ENCODE measurements at regions not wholly inside any gene's neighbourhood (a gene's known extent, or its start where the extent isn't known, plus 50 kb on each side); places are given as distances from the start of the nearest gene placed in this dataset.

- Mint-ChIP-seq H3K36me3 (no peaks in the 10 kb centered on the region), H3K27ac (no peak overlapping the region), H3K4me1 (ENCODE audit: unreplicated experiment) (no peaks in the 10 kb centered on the region), H3K9me3 (no peaks in the 10 kb centered on the region), H3K27me3 (no peaks in the 10 kb centered on the region), H3K4me3 (no peak overlapping the region)
- no peak for DNase-seq (ENCODE audit: extremely low spot score, unreplicated experiment)
- peak; percentile 56 for TF ChIP-seq CTCF (conservative IDR thresholded peaks at IDR 0.05)
Observed at GRCh38 chr2:183610724-183611123, 486.5 kb downstream of the NUP35 start.

DNA sequence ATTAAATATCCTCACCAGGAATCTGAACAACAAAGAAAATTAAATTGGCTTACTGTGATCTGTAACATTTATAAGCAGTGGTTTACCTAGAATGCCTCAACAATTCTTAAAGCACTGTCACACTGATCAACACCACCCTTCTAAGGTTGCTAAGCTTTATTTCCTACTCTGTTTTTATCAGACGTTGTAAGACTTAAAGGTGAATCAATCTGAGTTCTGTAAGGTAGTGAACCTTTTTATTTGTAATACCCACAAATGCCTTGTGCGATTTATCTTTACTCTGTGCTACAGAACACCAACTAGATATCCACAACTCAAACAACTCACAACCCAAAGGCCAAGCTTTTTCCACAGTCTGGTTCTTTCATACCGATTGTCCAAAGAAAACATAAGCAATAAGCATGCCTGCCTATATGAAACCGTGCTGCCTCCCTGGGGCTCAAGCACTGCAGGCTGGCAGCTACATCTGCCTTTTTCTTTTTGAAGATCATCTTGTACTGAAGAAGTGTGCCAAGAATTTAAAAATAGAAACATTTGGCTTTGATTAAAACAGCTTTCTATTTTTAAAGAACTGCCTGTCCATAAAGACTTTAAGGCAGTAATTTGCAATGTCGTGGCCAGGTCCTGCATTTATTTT lies 490.7 kb downstream of the NUP35 start:
- H3K4me1 Mint-ChIP-seq (ENCODE audit: unreplicated experiment) = no peaks in the 10 kb centered on the region
- H3K27ac Mint-ChIP-seq = no peak overlapping the region
- H3K4me3 Mint-ChIP-seq = no peak overlapping the region
- no peak for TF ChIP-seq CTCF (conservative IDR thresholded peaks at IDR 0.05)
- H3K9me3 Mint-ChIP-seq = no peaks in the 10 kb centered on the region
- H3K36me3 Mint-ChIP-seq = no peaks in the 10 kb centered on the region
- no peaks in the 10 kb centered on the region for H3K27me3 Mint-ChIP-seq
- no peak for DNase-seq (ENCODE audit: extremely low spot score, unreplicated experiment)

DNA sequence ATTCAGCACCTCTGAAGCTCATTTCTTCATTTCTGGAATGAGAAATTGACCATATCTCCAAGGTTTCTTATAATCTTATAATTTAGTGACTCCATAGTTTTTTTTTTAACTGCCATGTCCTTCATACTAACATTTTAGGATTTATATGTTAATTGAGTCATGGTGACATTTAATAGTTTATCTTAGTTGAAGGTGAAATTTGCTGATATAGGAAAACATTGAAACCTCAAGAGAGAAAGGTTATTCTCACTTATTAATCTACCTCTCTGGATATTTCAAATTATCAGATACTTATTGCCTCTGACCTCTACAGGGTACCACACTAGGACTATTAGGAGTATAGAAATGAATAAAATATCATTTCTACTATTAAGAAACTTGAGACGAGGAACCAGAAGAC lies 499.0 kb downstream of the NUP35 start:
- no peaks in the 10 kb centered on the region for H3K4me1 Mint-ChIP-seq (ENCODE audit: unreplicated experiment)
- TF ChIP-seq CTCF (conservative IDR thresholded peaks at IDR 0.05) = no peak
- no peak overlapping the region for H3K4me3 Mint-ChIP-seq
- no peak overlapping the region for H3K27ac Mint-ChIP-seq
- no peaks in the 10 kb centered on the region for H3K9me3 Mint-ChIP-seq
- no peak for DNase-seq (ENCODE audit: extremely low spot score, unreplicated experiment)
- H3K27me3 Mint-ChIP-seq = no peaks in the 10 kb centered on the region
- no peaks in the 10 kb centered on the region for H3K36me3 Mint-ChIP-seq

DNA sequence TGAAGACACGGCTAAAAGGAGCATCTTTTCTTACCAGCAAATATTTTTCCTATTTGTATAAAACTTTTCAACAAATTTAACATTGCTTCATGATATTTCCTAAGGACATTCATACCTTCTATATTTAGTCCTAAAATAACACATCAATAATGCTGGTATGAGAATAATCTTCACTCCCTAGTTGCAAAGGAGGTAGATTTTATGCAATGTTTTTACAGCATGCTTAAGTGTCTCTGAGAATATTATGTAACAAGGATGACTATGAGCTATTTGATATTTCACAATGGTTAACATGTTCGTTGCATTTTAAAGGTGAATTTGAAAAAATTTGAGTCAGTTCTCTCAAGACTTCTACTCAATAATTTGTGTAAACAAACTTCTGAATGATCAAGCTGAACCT lies 506.7 kb downstream of the NUP35 start:
- Mint-ChIP-seq H3K27me3 (no peaks in the 10 kb centered on the region), H3K4me1 (ENCODE audit: unreplicated experiment) (no peaks in the 10 kb centered on the region), H3K27ac (no peak overlapping the region), H3K36me3 (no peaks in the 10 kb centered on the region), H3K9me3 (no peaks in the 10 kb centered on the region), H3K4me3 (no peak overlapping the region)
- no peak for DNase-seq (ENCODE audit: extremely low spot score, unreplicated experiment)
- TF ChIP-seq CTCF (conservative IDR thresholded peaks at IDR 0.05) = no peak

DNA sequence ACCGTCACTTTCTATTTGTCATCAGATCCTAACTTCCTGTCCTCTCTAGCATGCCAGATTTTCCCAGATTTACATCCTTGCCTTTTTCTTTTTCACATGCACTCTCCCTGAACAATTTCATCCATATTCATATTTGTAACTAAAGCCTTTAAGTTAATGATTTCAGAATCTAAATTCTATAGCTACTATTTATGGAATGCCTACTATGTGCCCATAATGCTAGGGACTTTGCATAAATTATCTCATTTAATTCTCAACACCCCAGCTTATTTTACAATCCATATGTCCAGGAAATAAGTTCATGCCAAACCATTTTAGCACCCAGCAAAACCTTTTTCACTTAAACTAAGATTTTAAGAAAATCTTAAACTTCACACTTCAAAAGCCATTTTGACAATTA lies 531.9 kb downstream of the NUP35 start:
- no peaks in the 10 kb centered on the region for H3K9me3 Mint-ChIP-seq
- TF ChIP-seq CTCF (conservative IDR thresholded peaks at IDR 0.05) = no peak
- DNase-seq (ENCODE audit: extremely low spot score, unreplicated experiment) = no peak
- no peaks in the 10 kb centered on the region for H3K4me1 Mint-ChIP-seq (ENCODE audit: unreplicated experiment)
- H3K4me3 Mint-ChIP-seq = no peak overlapping the region
- H3K27ac Mint-ChIP-seq = no peak overlapping the region
- no peaks in the 10 kb centered on the region for H3K36me3 Mint-ChIP-seq
- no peaks in the 10 kb centered on the region for H3K27me3 Mint-ChIP-seq

GRCh38 chr2:183665425-183665824 lies 541.2 kb downstream of the NUP35 start:
- Mint-ChIP-seq H3K27me3 (no peaks in the 10 kb centered on the region), H3K4me1 (ENCODE audit: unreplicated experiment) (peaks cover 14% of the 10 kb centered on the region), H3K9me3 (no peaks in the 10 kb centered on the region), H3K36me3 (no peaks in the 10 kb centered on the region), H3K27ac (peak overlapping the region; percentile 2), H3K4me3 (no peak overlapping the region)
- no peak for TF ChIP-seq CTCF (conservative IDR thresholded peaks at IDR 0.05)
- DNase-seq (ENCODE audit: extremely low spot score, unreplicated experiment) = no peak

All from type B pancreatic cell (in vitro differentiated cells).